PC-9 (cell line): ENCODE measurements at regions not wholly inside any gene's neighbourhood (a gene's known extent, or its start where the extent isn't known, plus 50 kb on each side); places are given as distances from the start of the nearest gene placed in this dataset.

Source experiments
- BruUV-seq: library from RNA; stranded (reverse); fragments of 400-500 nt; replicated peaks from 2 replicates; lab custom pipeline; 2021; lab: Mats Ljungman, UMichigan
- CTCF ChIA-PET: fragments of 300-600 bp; sonication (Branson Sonifier 250); formaldehyde crosslinking; loops from one replicate; lab custom pipeline; 2022; ENCODE audit warnings: antibody characterized with exemption; lab: Charles Lee
- POLR2A ChIA-PET: fragments of 300-600 bp; sonication (Branson Sonifier 250); formaldehyde crosslinking; loops from one replicate; lab custom pipeline; 2022; ENCODE audit warnings: antibody characterized with exemption; ENCODE audit not compliant: unreplicated experiment; lab: Charles Lee
- DNase-seq, 2 experiments: peaks; one replicate each; pipeline versions ENCODE4 v3.0.0 to v3.0.0-alpha.2; 2015 to 2022; ENCODE audit warnings: mixed read lengths in 1 of 2
- H2AFZ ChIP-seq: fragments of 200-600 bp; sonication (generic); 2 replicates; pipeline ENCODE4 v1.8.1; 2017; ENCODE audit warnings: antibody characterized with exemption
- H3F3A ChIP-seq: fragments of 200-600 bp; sonication (generic); 2 replicates; pipeline ENCODE4 v1.8.1; 2017; ENCODE audit warnings: antibody characterized with exemption, mild to moderate bottlenecking, low read depth; ENCODE audit not compliant: insufficient read depth
- H3K27ac ChIP-seq: fragments of 200-600 bp; sonication (generic); 2 replicates; pipeline ENCODE4 v1.6.1; 2016; ENCODE audit warnings: mixed run types
- H3K27me3 ChIP-seq: fragments of 200-600 bp; sonication (generic); 2 replicates; pipeline ENCODE4 v1.6.1; 2016; ENCODE audit warnings: low read depth, mixed run types; ENCODE audit not compliant: insufficient read depth
- H3K36me3 ChIP-seq: fragments of 200-600 bp; sonication (generic); 2 replicates; pipeline ENCODE4 v1.6.1; 2016; ENCODE audit warnings: low read depth, mixed run types
- H3K4me1 ChIP-seq: fragments of 200-600 bp; sonication (generic); replicated peaks from 2 replicates; pipeline ENCODE4 v1.6.1; 2016; ENCODE audit warnings: mixed run types; ENCODE audit not compliant: insufficient read depth
- H3K4me2 ChIP-seq: fragments of 200-600 bp; sonication (generic); 2 replicates; pipeline ENCODE4 v1.6.1; 2017; ENCODE audit warnings: mixed run types
- H3K4me3 ChIP-seq: fragments of 200-600 bp; sonication (generic); 2 replicates; pipeline ENCODE4 v1.6.1; 2016; ENCODE audit warnings: mixed run types
- H3K79me2 ChIP-seq: fragments of 200-600 bp; sonication (generic); 2 replicates; pipeline ENCODE4 v1.6.1; 2017; ENCODE audit warnings: low read depth, mixed run types
- H3K9me2 ChIP-seq: fragments of 200-600 bp; sonication (generic); 2 replicates; pipeline ENCODE4 v1.8.1; 2017; ENCODE audit warnings: mild to moderate bottlenecking; ENCODE audit not compliant: insufficient read depth
- H3K9me3 ChIP-seq: fragments of 200-600 bp; sonication (generic); 2 replicates; pipeline ENCODE4 v1.8.1; 2016; ENCODE audit warnings: low read depth; ENCODE audit not compliant: insufficient read depth
- H4K20me1 ChIP-seq: fragments of 200-600 bp; sonication (generic); 2 replicates; pipeline ENCODE4 v1.8.1; 2017; ENCODE audit not compliant: insufficient read depth
- CTCF ChIP-seq: fragments of 200-600 bp; sonication (generic); conservative IDR thresholded peaks from 2 replicates; pipeline ENCODE4 v1.6.1; 2017; ENCODE audit warnings: mixed run types, antibody characterized with exemption, mild to moderate bottlenecking, moderate library complexity
- EZH2 ChIP-seq: fragments of 200-600 bp; sonication (generic); IDR thresholded peaks from 2 replicates; pipeline ENCODE4 v1.8.0; 2017; ENCODE audit warnings: antibody characterized with exemption, low read depth
- intact Hi-C: fragments of 100-400 bp; cut with micrococcal nuclease; formaldehyde crosslinking; loops from one replicate; pipeline ENCODE4 v1.10.0; 2022; ENCODE audit not compliant: unreplicated experiment

- no peak overlapping the region for H3K27ac ChIP-seq
- CTCF ChIA-PET = no interaction called here
These were observed 526.1 kb downstream of the CDH26 start for GRCh38 chr20:60484316-60484715.

GRCh38 chr20:60485012-60485760 lies 527.0 kb downstream of the CDH26 start:
- BruUV-seq = no TSS peak
- H3K4me2 ChIP-seq = no peak overlapping the region
- DNase-seq = no peak
- H3K27me3 ChIP-seq = peaks cover 86% of the 10 kb centered on the region
- no peaks in the 10 kb centered on the region for H3K9me3 ChIP-seq
- H3K9me2 ChIP-seq = no peaks in the 10 kb centered on the region
- H4K20me1 ChIP-seq = no peaks in the 10 kb centered on the region
- TF ChIP-seq EZH2 = no peak
- no peak for TF ChIP-seq CTCF
- POLR2A ChIA-PET = no interaction called here
- H3K27ac ChIP-seq = no peak overlapping the region
- H3K36me3 ChIP-seq = no peaks in the 10 kb centered on the region
- no peaks in the 10 kb centered on the region for H3K4me1 ChIP-seq
- H3K4me3 ChIP-seq = no peak overlapping the region
- intact Hi-C loops = no loop called here
- H3F3A ChIP-seq = no peaks in the 10 kb centered on the region
- no peaks in the 10 kb centered on the region for H3K79me2 ChIP-seq
- no peak overlapping the region for H2AFZ ChIP-seq
- CTCF ChIA-PET = no interaction called here

More at GRCh38 chr20:60484316-60484715, 526.1 kb downstream of the CDH26 start:
- no peaks in the 10 kb centered on the region for H3K4me1 ChIP-seq
- POLR2A ChIA-PET = no interaction called here
- no peak overlapping the region for H3K4me3 ChIP-seq
- H3K9me3 ChIP-seq = no peaks in the 10 kb centered on the region
- BruUV-seq = no TSS peak
- H3F3A ChIP-seq = no peaks in the 10 kb centered on the region
- no peaks in the 10 kb centered on the region for H3K79me2 ChIP-seq
- no peak overlapping the region for H2AFZ ChIP-seq
- H3K27me3 ChIP-seq = peaks cover 86% of the 10 kb centered on the region
- H3K9me2 ChIP-seq = no peaks in the 10 kb centered on the region
- no peak overlapping the region for H3K4me2 ChIP-seq
- no peak for DNase-seq
- intact Hi-C loops = no loop called here
- no peaks in the 10 kb centered on the region for H4K20me1 ChIP-seq
- H3K36me3 ChIP-seq = no peaks in the 10 kb centered on the region
- TF ChIP-seq CTCF = no peak
- TF ChIP-seq EZH2 = no peak

- intact Hi-C loops = no loop called here
- H3K9me3 ChIP-seq = no peaks in the 10 kb centered on the region
- no peak overlapping the region for H3K4me2 ChIP-seq
- no peaks in the 10 kb centered on the region for H3K79me2 ChIP-seq
- DNase-seq = no peak
- ChIA-PET CTCF (no interaction called here), POLR2A (no interaction called here)
- H3K9me2 ChIP-seq = no peaks in the 10 kb centered on the region
- no peak overlapping the region for H2AFZ ChIP-seq
- TF ChIP-seq EZH2 = no peak
- no peak for TF ChIP-seq CTCF
- H3K4me3 ChIP-seq = no peak overlapping the region
- no peaks in the 10 kb centered on the region for H4K20me1 ChIP-seq
- H3K36me3 ChIP-seq = no peaks in the 10 kb centered on the region
- peaks cover 86% of the 10 kb centered on the region for H3K27me3 ChIP-seq
- H3K4me1 ChIP-seq = no peaks in the 10 kb centered on the region
- BruUV-seq = no TSS peak
- H3K27ac ChIP-seq = no peak overlapping the region
- H3F3A ChIP-seq = no peaks in the 10 kb centered on the region
These were observed 528.1 kb downstream of the CDH26 start for GRCh38 chr20:60486315-60486714.
